NCI-H774 (cell line): ENCODE measurements at regions not wholly inside any gene's neighbourhood (a gene's known extent, or its start where the extent isn't known, plus 50 kb on each side); places are given as distances from the start of the nearest gene placed in this dataset.

Experiments
- DNase-seq: peaks from one replicate; lab custom pipeline; 2025; lab: John Stamatoyannopoulos, UW

- DNase-seq: no peak
Measured at GRCh38 chr22:19621373-19622060, 92.8 kb upstream of the SEPTIN5 start.

GRCh38 chr22:19622061-19622441 is 92.3 kb upstream of the SEPTIN5 start:
- no peak for DNase-seq

GRCh38 chr22:19625331-19626041 is 88.8 kb upstream of the SEPTIN5 start:
- DNase-seq: no peak

GRCh38 chr22:19626042-19626587 is 88.2 kb upstream of the SEPTIN5 start:
- DNase-seq: no peak

- no peak for DNase-seq
Measured at GRCh38 chr22:19626666-19627065, 87.6 kb upstream of the SEPTIN5 start.

- DNase-seq: no peak
Measured at GRCh38 chr22:19628038-19628776, 86.1 kb upstream of the SEPTIN5 start.

GRCh38 chr22:19629331-19629719 is 85.0 kb upstream of the SEPTIN5 start:
- DNase-seq: no peak

GRCh38 chr22:19629720-19630419 is 84.4 kb upstream of the SEPTIN5 start:
- peak; percentile 76 for DNase-seq

GRCh38 chr22:19630614-19631013 is 83.7 kb upstream of the SEPTIN5 start:
- DNase-seq: no peak

- no peak for DNase-seq
Measured at GRCh38 chr22:19631899-19632667, 82.2 kb upstream of the SEPTIN5 start.

GRCh38 chr22:19632668-19633148 is 81.6 kb upstream of the SEPTIN5 start:
- no peak for DNase-seq

GRCh38 chr22:19634226-19634975 is 79.9 kb upstream of the SEPTIN5 start:
- no peak for DNase-seq

- no peak for DNase-seq
Measured at GRCh38 chr22:19635644-19636043, 78.7 kb upstream of the SEPTIN5 start.

GRCh38 chr22:19636696-19637407 is 77.5 kb upstream of the SEPTIN5 start:
- no peak for DNase-seq

GRCh38 chr22:19637408-19638281 is 76.7 kb upstream of the SEPTIN5 start:
- DNase-seq: no peak

- no peak for DNase-seq
Measured at GRCh38 chr22:19638282-19639015, 75.9 kb upstream of the SEPTIN5 start.

GRCh38 chr22:19639610-19640135 is 74.6 kb upstream of the SEPTIN5 start:
- DNase-seq: no peak

- DNase-seq: no peak
Measured at GRCh38 chr22:19640306-19640705, 74.0 kb upstream of the SEPTIN5 start.
